GM19463 (cell line): ENCODE measurements at regions not wholly inside any gene's neighbourhood (a gene's known extent, or its start where the extent isn't known, plus 50 kb on each side); places are given as distances from the start of the nearest gene placed in this dataset.

ENCODE experiments used
- ATAC-seq: cut with Tn5 transposase; IDR thresholded peaks from one replicate; pipeline ENCODE4 v1.9.1; 2021; ENCODE audit warnings: mild to moderate bottlenecking, moderate library complexity; ENCODE audit not compliant: unreplicated experiment

- no peak for ATAC-seq
Measured at GRCh38 chr10:111493024-111493625, 416.3 kb downstream of the ADRA2A start.

GRCh38 chr10:111498560-111498959, 421.7 kb downstream of the ADRA2A start:
- ATAC-seq: no peak

GRCh38 chr10:111504376-111504775, 427.5 kb downstream of the ADRA2A start:
- ATAC-seq: no peak

- no peak for ATAC-seq
Measured at GRCh38 chr10:111506266-111507034, 429.6 kb downstream of the ADRA2A start.

GRCh38 chr10:111511751-111512150, 434.9 kb downstream of the ADRA2A start:
- no peak for ATAC-seq

GRCh38 chr10:111515264-111515663, 438.4 kb downstream of the ADRA2A start:
- ATAC-seq: no peak

- ATAC-seq: no peak
Measured at GRCh38 chr10:111515706-111516105, 438.9 kb downstream of the ADRA2A start.

GRCh38 chr10:111516144-111516543, 439.3 kb downstream of the ADRA2A start:
- no peak for ATAC-seq

GRCh38 chr10:111522141-111522540, 445.3 kb downstream of the ADRA2A start:
- ATAC-seq: no peak

GRCh38 chr10:111522551-111522950, 445.7 kb downstream of the ADRA2A start:
- no peak for ATAC-seq

- ATAC-seq: no peak
Measured at GRCh38 chr10:111523016-111523415, 446.2 kb downstream of the ADRA2A start.

GRCh38 chr10:111524134-111524533, 447.3 kb downstream of the ADRA2A start:
- ATAC-seq: no peak

- no peak for ATAC-seq
Measured at GRCh38 chr10:111525696-111526095, 448.9 kb downstream of the ADRA2A start.

GRCh38 chr10:111531690-111532089, 454.9 kb downstream of the ADRA2A start:
- ATAC-seq: no peak

GRCh38 chr10:111532139-111532538, 455.3 kb downstream of the ADRA2A start:
- no peak for ATAC-seq

GRCh38 chr10:111539246-111539645, 462.4 kb downstream of the ADRA2A start:
- ATAC-seq: no peak

- no peak for ATAC-seq
Measured at GRCh38 chr10:111543854-111544253, 467.0 kb downstream of the ADRA2A start.

GRCh38 chr10:111545861-111546605, 469.2 kb downstream of the ADRA2A start:
- no peak for ATAC-seq

- no peak for ATAC-seq
Measured at GRCh38 chr10:111548084-111548726, 471.4 kb downstream of the ADRA2A start.

- no peak for ATAC-seq
Measured at GRCh38 chr10:111551001-111551400, 474.2 kb downstream of the ADRA2A start.

GRCh38 chr10:111556666-111557065, 479.8 kb downstream of the ADRA2A start:
- ATAC-seq: no peak
